ENCODE measurements at regions not wholly inside any gene's neighbourhood (a gene's known extent, or its start where the extent isn't known, plus 50 kb on each side); places are given as distances from the start of the nearest gene placed in this dataset.

DNA sequence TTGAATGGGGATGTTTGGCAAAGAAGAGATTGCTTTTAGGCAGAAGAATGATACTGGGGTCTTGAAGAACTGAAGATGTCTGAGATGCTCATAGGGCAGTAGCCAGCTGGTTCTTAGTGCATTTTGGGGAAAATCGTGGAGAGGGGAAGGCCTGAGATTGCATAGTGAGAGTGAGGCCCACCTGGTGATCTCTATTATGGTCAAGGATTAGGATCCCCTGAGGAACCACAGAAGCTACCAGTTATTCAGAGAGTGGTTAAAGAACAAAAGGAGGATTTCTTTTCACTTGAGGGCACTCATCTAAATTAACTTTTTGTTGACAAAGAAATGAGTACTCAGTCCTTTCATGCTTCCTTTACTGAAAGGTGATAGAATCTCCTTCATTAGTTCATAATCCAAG, 271.3 kb upstream of the HAND2 start:
- Histone ChIP-seq H3K4me1 (ENCODE audit: insufficient read depth, low read length) (no peaks in the 10 kb centered on the region; the same call in 1 of the 2 replicates), H3K56ac (ENCODE audit: insufficient read length, low read depth, low read length) (no peak overlapping the region), H2AFZ (ENCODE audit: low read length) (no peak overlapping the region), H3K4me2 (ENCODE audit: insufficient read depth, insufficient read length, low read length) (no peak overlapping the region), H3K18ac (ENCODE audit: insufficient read length, low read depth, low read length) (no peak overlapping the region), H3K27me3 (ENCODE audit: insufficient read depth, low read length) (no peaks in the 10 kb centered on the region), H4K8ac (replicated peaks; ENCODE audit: insufficient read length, low read depth, low read length) (no peak overlapping the region), H3K27ac (ENCODE audit: insufficient read length, low read depth, low read length) (no peak overlapping the region), H3T11ph (ENCODE audit: low read length) (no peak overlapping the region), H3K23me2 (ENCODE audit: insufficient read length, low read depth, low read length, poor library complexity, severe bottlenecking) (no peaks in the 10 kb centered on the region), H3K79me1 (ENCODE audit: insufficient read depth, low read depth, low read length, poor library complexity, severe bottlenecking) (no peaks in the 10 kb centered on the region), H4K5ac (ENCODE audit: insufficient read length, low read depth, low read length) (no peak overlapping the region), H2AK5ac (ENCODE audit: insufficient read length, low read length) (no peak overlapping the region), H2BK20ac (ENCODE audit: low read depth, low read length, poor library complexity, severe bottlenecking) (no peak overlapping the region), H2BK5ac (ENCODE audit: insufficient read length, low read length) (no peak overlapping the region), H2BK15ac (ENCODE audit: low read depth, low read length) (no peak overlapping the region), H2BK120ac (ENCODE audit: low read depth, low read length, poor library complexity, severe bottlenecking) (no peak overlapping the region), H4K20me1 (ENCODE audit: control insufficient read depth, insufficient read depth, insufficient read length) (no peaks in the 10 kb centered on the region), H3K79me2 (ENCODE audit: insufficient read depth, low read length) (no peaks in the 10 kb centered on the region), H4K91ac (ENCODE audit: insufficient read length, low read depth, low read length) (no peak overlapping the region), H3K14ac (ENCODE audit: insufficient read depth, low read length) (no peak overlapping the region), H3K9ac (ENCODE audit: extremely low read depth, insufficient read length, low read length) (no peak overlapping the region), H3K23ac (ENCODE audit: insufficient read length, low read depth, low read length) (no peak overlapping the region), H3K4ac (ENCODE audit: low read depth, low read length) (no peak overlapping the region), H2BK12ac (ENCODE audit: insufficient read length, low read depth, low read length) (no peak overlapping the region), H3K9me3 (ENCODE audit: control insufficient read depth, low read depth, low read length) (no peaks in the 10 kb centered on the region)
- no peaks in the 10 kb centered on the region; the same call in 1 of the 2 replicates for H3K27me3 Mint-ChIP-seq (ENCODE audit: low read depth)
- no peaks in the 10 kb centered on the region; a peak in 1 of 5 replicates for H3K9me3 Mint-ChIP-seq
- no CpG with 5 or more reads among the region's 1 CpG for WGBS (ENCODE audit: extremely low coverage, insufficient read length, low lambda C conversion rate)
- no peaks in the 10 kb centered on the region for H3K36me3 Mint-ChIP-seq (ENCODE audit: insufficient read depth in 1 of 3, low read depth in 3 of 3)
- no peak overlapping the region for H3K4me3 Mint-ChIP-seq
- TF ChIP-seq, protein P1, sequence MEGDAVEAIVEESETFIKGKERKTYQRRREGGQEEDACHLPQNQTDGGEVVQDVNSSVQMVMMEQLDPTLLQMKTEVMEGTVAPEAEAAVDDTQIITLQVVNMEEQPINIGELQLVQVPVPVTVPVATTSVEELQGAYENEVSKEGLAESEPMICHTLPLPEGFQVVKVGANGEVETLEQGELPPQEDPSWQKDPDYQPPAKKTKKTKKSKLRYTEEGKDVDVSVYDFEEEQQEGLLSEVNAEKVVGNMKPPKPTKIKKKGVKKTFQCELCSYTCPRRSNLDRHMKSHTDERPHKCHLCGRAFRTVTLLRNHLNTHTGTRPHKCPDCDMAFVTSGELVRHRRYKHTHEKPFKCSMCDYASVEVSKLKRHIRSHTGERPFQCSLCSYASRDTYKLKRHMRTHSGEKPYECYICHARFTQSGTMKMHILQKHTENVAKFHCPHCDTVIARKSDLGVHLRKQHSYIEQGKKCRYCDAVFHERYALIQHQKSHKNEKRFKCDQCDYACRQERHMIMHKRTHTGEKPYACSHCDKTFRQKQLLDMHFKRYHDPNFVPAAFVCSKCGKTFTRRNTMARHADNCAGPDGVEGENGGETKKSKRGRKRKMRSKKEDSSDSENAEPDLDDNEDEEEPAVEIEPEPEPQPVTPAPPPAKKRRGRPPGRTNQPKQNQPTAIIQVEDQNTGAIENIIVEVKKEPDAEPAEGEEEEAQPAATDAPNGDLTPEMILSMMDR (conservative IDR thresholded peaks at IDR 0.05) = no peak
- H3K4me1 Mint-ChIP-seq = peaks cover 15% of the 10 kb centered on the region in 2 experiments
- no peak for DNase-seq
- peak overlapping the region in 1 of 3 experiments; percentile 39; a peak in 2 of 7 replicates for H3K27ac Mint-ChIP-seq
